Ovary (tissue), 7 donors: ENCODE measurements at regions not wholly inside any gene's neighbourhood (a gene's known extent, or its start where the extent isn't known, plus 50 kb on each side); places are given as distances from the start of the nearest gene placed in this dataset.

Experiments
- DNase-seq, 5 donors: peaks; one replicate each; pipeline ENCODE4 v3.0.0-alpha.2; 2019 to 2020
- H3K27ac ChIP-seq, 2 donors: fragments of 200-600 bp; one replicate each; pipeline versions ENCODE4 v1.5.1 to v1.8.0; 2019 to 2022
- H3K27me3 ChIP-seq: fragments of 200-600 bp; one replicate; pipeline ENCODE4 v1.8.0; 2022
- H3K36me3 ChIP-seq: fragments of 200-600 bp; sonication (generic); one replicate; pipeline ENCODE4 v1.5.1; 2019
- H3K4me1 ChIP-seq: one replicate; pipeline ENCODE4 v1.8.1; 2013; ENCODE audit warnings: mild to moderate bottlenecking, moderate library complexity; ENCODE audit not compliant: insufficient read depth
- H3K4me3 ChIP-seq: fragments of 200-600 bp; sonication (generic); one replicate; pipeline ENCODE4 v1.5.1; 2017
- H3K9me3 ChIP-seq, 2 donors: fragments of 200-600 bp in 1 of 2; sonication (generic) in 1 of 2; one replicate each; pipeline versions ENCODE4 v1.5.1 to v1.8.1; 2013 to 2019; ENCODE audit warnings: mild to moderate bottlenecking in 1 of 2, moderate library complexity in 1 of 2
- CTCF ChIP-seq, 3 donors: fragments of 450-650 bp in 2 of 3; fragments of 200-600 bp in 1 of 3; IDR thresholded peaks; one replicate each; pipeline versions ENCODE4 v1.5.1 to v1.8.0; 2016 to 2022; ENCODE audit warnings: antibody characterized with exemption in 3 of 3, mild to moderate bottlenecking in 1 of 3
- EP300 ChIP-seq: sonication (generic); formaldehyde crosslinking; IDR thresholded peaks from one replicate; pipeline ENCODE4 v1.6.1; 2017; ENCODE audit warnings: antibody characterized with exemption
- POLR2A ChIP-seq: fragments of 450-650 bp; IDR thresholded peaks from one replicate; pipeline ENCODE4 v1.6.1; 2017; ENCODE audit warnings: antibody characterized with exemption, mild to moderate bottlenecking, moderate library complexity
- WGBS, 3 donors: extraction: QIAGEN DNeasy Blood & Tissue Kit in 1 of 3; methylation state at CpG; one replicate each; pipeline versions ENCODE4 v1.1.5 to v1.1.7; 2013 to 2017; 5-methylcytosine and 5-hydroxymethylcytosine counted together
- intact Hi-C, 4 donors: fragments of 100-400 bp; cut with DNase I; formaldehyde crosslinking; loops; one replicate each; pipeline versions ENCODE4 v1.11.0 to v1.15.1; 2022 to 2023
- donor health status: DM: no; HTN: no; CAD: no; lungs with moderate emphysema.
- donor health status: DM: no; HTN: no; CAD: no.
- donor health status: Bipolar disorder and iron deficiency.
- donor health status: DM: no; HTN: no; CAD: no.
- donor health status: DM: yes; HTN: yes; CAD: no.

GRCh38 chr18:27863780-27864430 lies 313.0 kb downstream of the CDH2 start:
- no peak overlapping the region for H3K27ac ChIP-seq
- no peaks in the 10 kb centered on the region for H3K27me3 ChIP-seq
- 66 to 76% (median 67%) methylated on average over 4 of the region's 4 CpGs for WGBS, 3 donors
- H3K36me3 ChIP-seq = no peaks in the 10 kb centered on the region
- TF ChIP-seq EP300 (no peak), CTCF (IDR thresholded peaks at IDR 0.05) (no peak), POLR2A (no peak)
- no peak for DNase-seq
- intact Hi-C loops = no loop called here
- H3K4me1 ChIP-seq = no peaks in the 10 kb centered on the region
- H3K9me3 ChIP-seq = no peaks in the 10 kb centered on the region
- H3K4me3 ChIP-seq = no peak overlapping the region

DNA sequence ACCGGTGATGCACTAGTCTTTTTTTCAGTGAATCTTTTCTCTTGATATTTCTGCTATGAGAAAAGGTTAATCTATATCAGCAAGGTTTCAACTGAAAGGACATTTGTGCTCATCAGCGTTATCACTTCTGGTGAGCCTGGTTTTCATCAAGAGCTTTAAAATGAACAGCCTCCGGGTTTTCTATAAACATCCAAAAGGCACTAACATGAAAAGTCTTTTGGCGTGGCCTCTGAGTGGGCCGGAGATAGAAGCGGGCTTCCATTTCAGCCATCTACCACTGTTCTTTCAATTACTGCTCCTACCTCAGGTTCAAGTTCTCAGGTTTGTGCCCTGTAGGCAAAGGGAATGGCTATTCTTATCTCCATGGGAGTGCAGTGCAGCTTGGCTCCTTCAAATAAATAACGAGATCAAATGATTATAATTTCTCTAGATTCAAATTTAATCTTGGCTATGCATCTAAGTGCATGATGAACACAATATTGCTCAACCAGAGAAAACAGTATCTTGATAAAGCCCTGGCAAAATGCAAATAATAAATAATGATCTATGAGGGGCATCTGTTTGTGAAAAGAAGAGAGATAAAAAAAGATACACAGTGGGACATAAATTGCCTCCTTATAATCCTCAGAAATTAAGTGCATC lies 314.8 kb downstream of the CDH2 start:
- WGBS, 3 donors = 73 to 79% (median 74%) methylated on average over 7 of the region's 7 CpGs
- H3K9me3 ChIP-seq = no peaks in the 10 kb centered on the region
- no peak overlapping the region for H3K27ac ChIP-seq
- H3K27me3 ChIP-seq = no peaks in the 10 kb centered on the region
- intact Hi-C loops = no loop called here
- no peak overlapping the region for H3K4me3 ChIP-seq
- H3K36me3 ChIP-seq = no peaks in the 10 kb centered on the region
- H3K4me1 ChIP-seq = no peaks in the 10 kb centered on the region
- no peak for TF ChIP-seq POLR2A
- no peak for TF ChIP-seq EP300
- no peak for TF ChIP-seq CTCF (IDR thresholded peaks at IDR 0.05)
- DNase-seq = no peak

DNA sequence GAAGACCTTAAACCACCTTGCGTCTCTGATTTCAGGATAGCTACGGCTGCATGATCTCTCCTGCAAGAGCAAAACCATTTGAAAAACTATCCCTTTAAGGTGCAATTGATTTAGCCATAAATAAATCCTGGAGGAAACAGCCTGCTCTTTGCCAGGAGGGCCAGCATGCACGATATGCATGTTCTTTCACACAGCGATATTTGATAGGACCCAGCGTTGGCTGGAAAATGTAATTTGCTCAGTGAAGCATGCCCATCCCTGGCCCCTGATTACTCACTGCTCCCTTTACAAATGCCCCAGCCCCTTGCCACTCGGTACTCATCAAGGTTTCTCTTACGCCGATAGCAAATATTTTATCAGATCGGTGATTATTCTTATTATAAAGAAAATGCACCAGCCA lies 315.4 kb downstream of the CDH2 start:
- no peak overlapping the region for H3K27ac ChIP-seq
- H3K4me3 ChIP-seq = no peak overlapping the region
- intact Hi-C loops = no loop called here
- TF ChIP-seq CTCF (IDR thresholded peaks at IDR 0.05) = no peak
- TF ChIP-seq POLR2A = no peak
- TF ChIP-seq EP300 = no peak
- no peaks in the 10 kb centered on the region for H3K36me3 ChIP-seq
- WGBS, 3 donors = 80 to 84% (median 83%) methylated on average over 9 of the region's 9 CpGs
- H3K27me3 ChIP-seq = no peaks in the 10 kb centered on the region
- H3K9me3 ChIP-seq = no peaks in the 10 kb centered on the region
- DNase-seq = no peak
- H3K4me1 ChIP-seq = no peaks in the 10 kb centered on the region

- Histone ChIP-seq H3K36me3 (no peaks in the 10 kb centered on the region), H3K27ac (no peak overlapping the region), H3K4me1 (no peaks in the 10 kb centered on the region), H3K27me3 (no peaks in the 10 kb centered on the region), H3K4me3 (no peak overlapping the region), H3K9me3 (no peaks in the 10 kb centered on the region)
- DNase-seq = no peak
- no peak for TF ChIP-seq POLR2A
- no peak for TF ChIP-seq CTCF (IDR thresholded peaks at IDR 0.05)
- WGBS, 3 donors = 12 to 37% (median 18%) methylated on average over 4 of the region's 4 CpGs
- intact Hi-C loops = no loop called here
Observed at GRCh38 chr18:27860701-27861107, 316.2 kb downstream of the CDH2 start.
